ENCODE measurements at regions not wholly inside any gene's neighbourhood (a gene's known extent, or its start where the extent isn't known, plus 50 kb on each side); places are given as distances from the start of the nearest gene placed in this dataset.

DNA sequence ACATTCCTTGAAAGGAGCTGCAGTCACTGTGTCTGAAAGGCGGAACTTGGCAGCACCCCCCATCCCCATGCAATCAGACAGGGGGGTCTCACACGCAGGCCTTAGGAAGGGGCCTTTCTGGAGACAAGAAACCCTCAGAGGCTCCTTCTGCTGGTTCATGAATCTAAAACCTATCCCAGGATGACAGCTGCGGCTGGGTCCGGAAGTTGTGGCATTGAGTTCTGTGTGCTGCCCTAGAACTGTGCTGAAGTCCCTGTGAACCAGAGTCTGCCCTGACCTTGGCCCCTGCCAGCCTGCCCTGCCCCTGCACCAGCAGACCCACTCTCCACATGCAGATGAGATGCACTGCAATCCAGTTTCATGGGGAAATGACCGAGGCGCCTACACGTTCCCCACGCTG is 268.0 kb downstream of the CTTN start:
- no peak overlapping the region for H3K4me2 ChIP-seq (ENCODE audit: low read length)
- no peak overlapping the region for H2AFZ ChIP-seq (ENCODE audit: low read depth, low read length)
- H3K4me3 ChIP-seq (ENCODE audit: low read length), result no peak overlapping the region
- H3K79me2 ChIP-seq (replicated peaks; ENCODE audit: insufficient read depth, low read length), result peaks cover 15% of the 10 kb centered on the region
- no peak overlapping the region for H3K27ac ChIP-seq (ENCODE audit: low read length)
- no peaks in the 10 kb centered on the region for H3F3A ChIP-seq (ENCODE audit: insufficient read depth, low read length, poor library complexity, severe bottlenecking)
- H4K20me1 ChIP-seq (ENCODE audit: insufficient read depth), result no peaks in the 10 kb centered on the region
- TF ChIP-seq MXI1 (conservative IDR thresholded peaks at IDR 0.05; ENCODE audit: poor library complexity, severe bottlenecking) (no peak), EZH2 (IDR thresholded peaks at IDR 0.05; ENCODE audit: borderline replicate concordance, insufficient read depth, low read length, poor library complexity, severe bottlenecking) (no peak), TAF1 (IDR thresholded peaks at IDR 0.05; ENCODE audit: low read depth) (no peak), RAD21 (conservative IDR thresholded peaks at IDR 0.05) (no peak), EP300 (conservative IDR thresholded peaks at IDR 0.05; ENCODE audit: poor library complexity, severe bottlenecking) (no peak), POLR2AphosphoS5 (IDR thresholded peaks at IDR 0.05) (no peak)
- TF ChIP-seq, protein P1, sequence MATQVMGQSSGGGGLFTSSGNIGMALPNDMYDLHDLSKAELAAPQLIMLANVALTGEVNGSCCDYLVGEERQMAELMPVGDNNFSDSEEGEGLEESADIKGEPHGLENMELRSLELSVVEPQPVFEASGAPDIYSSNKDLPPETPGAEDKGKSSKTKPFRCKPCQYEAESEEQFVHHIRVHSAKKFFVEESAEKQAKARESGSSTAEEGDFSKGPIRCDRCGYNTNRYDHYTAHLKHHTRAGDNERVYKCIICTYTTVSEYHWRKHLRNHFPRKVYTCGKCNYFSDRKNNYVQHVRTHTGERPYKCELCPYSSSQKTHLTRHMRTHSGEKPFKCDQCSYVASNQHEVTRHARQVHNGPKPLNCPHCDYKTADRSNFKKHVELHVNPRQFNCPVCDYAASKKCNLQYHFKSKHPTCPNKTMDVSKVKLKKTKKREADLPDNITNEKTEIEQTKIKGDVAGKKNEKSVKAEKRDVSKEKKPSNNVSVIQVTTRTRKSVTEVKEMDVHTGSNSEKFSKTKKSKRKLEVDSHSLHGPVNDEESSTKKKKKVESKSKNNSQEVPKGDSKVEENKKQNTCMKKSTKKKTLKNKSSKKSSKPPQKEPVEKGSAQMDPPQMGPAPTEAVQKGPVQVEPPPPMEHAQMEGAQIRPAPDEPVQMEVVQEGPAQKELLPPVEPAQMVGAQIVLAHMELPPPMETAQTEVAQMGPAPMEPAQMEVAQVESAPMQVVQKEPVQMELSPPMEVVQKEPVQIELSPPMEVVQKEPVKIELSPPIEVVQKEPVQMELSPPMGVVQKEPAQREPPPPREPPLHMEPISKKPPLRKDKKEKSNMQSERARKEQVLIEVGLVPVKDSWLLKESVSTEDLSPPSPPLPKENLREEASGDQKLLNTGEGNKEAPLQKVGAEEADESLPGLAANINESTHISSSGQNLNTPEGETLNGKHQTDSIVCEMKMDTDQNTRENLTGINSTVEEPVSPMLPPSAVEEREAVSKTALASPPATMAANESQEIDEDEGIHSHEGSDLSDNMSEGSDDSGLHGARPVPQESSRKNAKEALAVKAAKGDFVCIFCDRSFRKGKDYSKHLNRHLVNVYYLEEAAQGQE (IDR thresholded peaks at IDR 0.05; ENCODE audit: borderline replicate concordance), result no peak
- TF ChIP-seq, protein P2, sequence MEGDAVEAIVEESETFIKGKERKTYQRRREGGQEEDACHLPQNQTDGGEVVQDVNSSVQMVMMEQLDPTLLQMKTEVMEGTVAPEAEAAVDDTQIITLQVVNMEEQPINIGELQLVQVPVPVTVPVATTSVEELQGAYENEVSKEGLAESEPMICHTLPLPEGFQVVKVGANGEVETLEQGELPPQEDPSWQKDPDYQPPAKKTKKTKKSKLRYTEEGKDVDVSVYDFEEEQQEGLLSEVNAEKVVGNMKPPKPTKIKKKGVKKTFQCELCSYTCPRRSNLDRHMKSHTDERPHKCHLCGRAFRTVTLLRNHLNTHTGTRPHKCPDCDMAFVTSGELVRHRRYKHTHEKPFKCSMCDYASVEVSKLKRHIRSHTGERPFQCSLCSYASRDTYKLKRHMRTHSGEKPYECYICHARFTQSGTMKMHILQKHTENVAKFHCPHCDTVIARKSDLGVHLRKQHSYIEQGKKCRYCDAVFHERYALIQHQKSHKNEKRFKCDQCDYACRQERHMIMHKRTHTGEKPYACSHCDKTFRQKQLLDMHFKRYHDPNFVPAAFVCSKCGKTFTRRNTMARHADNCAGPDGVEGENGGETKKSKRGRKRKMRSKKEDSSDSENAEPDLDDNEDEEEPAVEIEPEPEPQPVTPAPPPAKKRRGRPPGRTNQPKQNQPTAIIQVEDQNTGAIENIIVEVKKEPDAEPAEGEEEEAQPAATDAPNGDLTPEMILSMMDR (IDR thresholded peaks at IDR 0.05; ENCODE audit: poor library complexity, severe bottlenecking), result no peak
- no peak overlapping the region for H3K9ac ChIP-seq (ENCODE audit: low read length)
- no peaks in the 10 kb centered on the region for H3K36me3 ChIP-seq (ENCODE audit: insufficient read depth, low read length)
- H3K9me2 ChIP-seq (ENCODE audit: insufficient read depth, low read length), result no peaks in the 10 kb centered on the region
- H3K9me3 ChIP-seq (ENCODE audit: low read length), result no peaks in the 10 kb centered on the region
- H3K27me3 ChIP-seq (ENCODE audit: insufficient read depth, low read depth, low read length), result no peaks in the 10 kb centered on the region

DNA sequence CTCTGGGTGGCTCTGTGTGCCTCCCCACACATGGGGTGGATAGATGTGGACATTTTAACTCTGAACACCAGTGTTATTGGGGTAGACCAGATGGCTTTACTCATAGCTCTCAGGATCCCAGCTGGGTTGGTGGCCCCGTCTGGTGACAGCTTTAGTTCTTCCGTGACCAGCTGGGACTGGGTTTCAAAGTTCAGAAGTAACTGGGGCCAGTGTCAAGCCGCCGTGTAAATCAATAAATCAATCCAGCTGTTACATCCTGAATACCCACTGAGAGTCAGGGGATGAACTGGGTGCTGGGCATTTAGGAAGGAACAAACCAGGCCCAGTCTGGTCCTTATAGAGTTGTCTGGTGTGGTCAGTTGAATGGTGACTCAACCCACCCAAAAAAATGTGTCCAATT is 269.4 kb downstream of the CTTN start:
- H3K9me2 ChIP-seq (ENCODE audit: insufficient read depth, low read length), result no peaks in the 10 kb centered on the region
- H3K27me3 ChIP-seq (ENCODE audit: insufficient read depth, low read depth, low read length), result no peaks in the 10 kb centered on the region
- no peak overlapping the region for H3K9ac ChIP-seq (ENCODE audit: low read length)
- no peak overlapping the region for H2AFZ ChIP-seq (ENCODE audit: low read depth, low read length)
- H3K79me2 ChIP-seq (replicated peaks; ENCODE audit: insufficient read depth, low read length), result peaks cover under 1% of the 10 kb centered on the region
- no peaks in the 10 kb centered on the region for H3F3A ChIP-seq (ENCODE audit: insufficient read depth, low read length, poor library complexity, severe bottlenecking)
- no peak overlapping the region for H3K4me3 ChIP-seq (ENCODE audit: low read length)
- TF ChIP-seq, protein P2 (IDR thresholded peaks at IDR 0.05; ENCODE audit: poor library complexity, severe bottlenecking), result no peak
- TF ChIP-seq EZH2 (IDR thresholded peaks at IDR 0.05; ENCODE audit: borderline replicate concordance, insufficient read depth, low read length, poor library complexity, severe bottlenecking) (no peak), MXI1 (conservative IDR thresholded peaks at IDR 0.05; ENCODE audit: poor library complexity, severe bottlenecking) (no peak)
- H3K9me3 ChIP-seq (ENCODE audit: low read length), result no peaks in the 10 kb centered on the region
- H4K20me1 ChIP-seq (ENCODE audit: insufficient read depth), result no peaks in the 10 kb centered on the region
- no peaks in the 10 kb centered on the region for H3K36me3 ChIP-seq (ENCODE audit: insufficient read depth, low read length)
- H3K27ac ChIP-seq (ENCODE audit: low read length), result no peak overlapping the region
- H3K4me2 ChIP-seq (ENCODE audit: low read length), result no peak overlapping the region
